AG09319 (cell line): ENCODE measurements at regions not wholly inside any gene's neighbourhood (a gene's known extent, or its start where the extent isn't known, plus 50 kb on each side); places are given as distances from the start of the nearest gene placed in this dataset.

Experiments
- DNase-seq: peaks from one replicate; pipeline ENCODE4 v3.0.0-alpha.2; 2010; ENCODE audit warnings: low read depth; ENCODE audit errors: extremely low read depth
- TF ChIP-seq, protein P1 (sequence below): IDR thresholded peaks from 2 replicates; pipeline ENCODE4 v1.5.1; 2011; ENCODE audit warnings: low read depth, mild to moderate bottlenecking, inconsistent platforms, low read length, moderate library complexity

DNA sequence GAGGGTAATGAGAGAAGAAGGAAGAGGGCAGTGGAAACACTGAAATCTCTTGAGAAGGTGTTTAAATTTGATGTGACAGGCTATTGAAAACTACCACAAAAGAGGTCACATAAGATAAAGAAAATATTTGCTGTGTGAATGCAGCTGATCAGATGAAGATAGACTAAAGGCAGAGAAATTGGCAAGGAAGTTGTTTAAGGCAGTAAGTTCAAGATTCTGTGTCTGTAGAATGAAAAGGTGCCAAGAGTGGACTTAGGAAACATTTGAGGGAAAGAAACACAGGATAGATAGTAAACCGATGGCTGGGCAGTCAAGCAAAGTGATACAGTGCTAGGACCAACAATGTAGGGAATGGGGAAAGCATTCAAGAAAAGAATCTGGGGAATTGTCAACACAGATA is 332.3 kb upstream of the MARCKS start:
- TF ChIP-seq, protein P1, sequence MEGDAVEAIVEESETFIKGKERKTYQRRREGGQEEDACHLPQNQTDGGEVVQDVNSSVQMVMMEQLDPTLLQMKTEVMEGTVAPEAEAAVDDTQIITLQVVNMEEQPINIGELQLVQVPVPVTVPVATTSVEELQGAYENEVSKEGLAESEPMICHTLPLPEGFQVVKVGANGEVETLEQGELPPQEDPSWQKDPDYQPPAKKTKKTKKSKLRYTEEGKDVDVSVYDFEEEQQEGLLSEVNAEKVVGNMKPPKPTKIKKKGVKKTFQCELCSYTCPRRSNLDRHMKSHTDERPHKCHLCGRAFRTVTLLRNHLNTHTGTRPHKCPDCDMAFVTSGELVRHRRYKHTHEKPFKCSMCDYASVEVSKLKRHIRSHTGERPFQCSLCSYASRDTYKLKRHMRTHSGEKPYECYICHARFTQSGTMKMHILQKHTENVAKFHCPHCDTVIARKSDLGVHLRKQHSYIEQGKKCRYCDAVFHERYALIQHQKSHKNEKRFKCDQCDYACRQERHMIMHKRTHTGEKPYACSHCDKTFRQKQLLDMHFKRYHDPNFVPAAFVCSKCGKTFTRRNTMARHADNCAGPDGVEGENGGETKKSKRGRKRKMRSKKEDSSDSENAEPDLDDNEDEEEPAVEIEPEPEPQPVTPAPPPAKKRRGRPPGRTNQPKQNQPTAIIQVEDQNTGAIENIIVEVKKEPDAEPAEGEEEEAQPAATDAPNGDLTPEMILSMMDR, result no peak
- no peak for DNase-seq

DNA sequence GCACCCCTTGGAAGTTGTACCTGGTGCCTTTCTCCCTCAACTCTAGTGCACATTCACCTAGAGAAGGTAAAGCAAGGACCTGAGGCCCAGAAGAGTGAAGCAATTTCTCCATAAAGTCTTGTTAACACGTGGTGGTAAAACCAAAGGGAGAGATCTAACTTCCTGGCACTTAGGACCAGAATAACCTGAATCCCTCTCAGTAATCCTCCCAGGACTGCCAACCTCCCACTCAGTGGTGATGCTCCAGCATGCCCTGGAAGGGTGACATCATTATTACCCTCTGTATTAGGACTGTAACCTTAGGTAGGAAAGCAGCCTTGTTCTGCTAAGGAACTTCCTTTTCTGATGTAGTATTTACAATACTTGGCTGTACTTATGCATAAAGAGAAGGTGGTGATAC is 330.6 kb upstream of the MARCKS start:
- DNase-seq, result no peak
- TF ChIP-seq, protein P1, result no peak

DNA sequence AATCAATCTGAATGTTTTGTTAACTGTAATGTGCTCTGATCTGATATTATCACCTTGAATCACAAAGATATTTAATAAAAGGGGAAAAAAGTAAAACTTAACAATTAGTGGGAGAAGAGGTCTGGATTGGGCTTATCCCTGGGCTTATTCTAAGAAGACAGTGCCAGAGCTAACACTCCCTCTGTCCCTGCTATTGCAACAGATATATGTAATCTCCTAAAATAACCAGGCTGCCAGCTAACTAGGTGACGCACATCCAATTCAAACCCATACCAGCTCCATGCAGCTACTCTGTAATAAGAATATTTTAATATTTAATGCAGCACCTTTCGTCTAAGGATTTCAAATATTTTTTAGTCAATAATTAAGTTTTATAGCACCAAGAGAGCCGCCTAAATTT is 330.1 kb upstream of the MARCKS start:
- TF ChIP-seq, protein P1, result no peak
- DNase-seq, result no peak

DNA sequence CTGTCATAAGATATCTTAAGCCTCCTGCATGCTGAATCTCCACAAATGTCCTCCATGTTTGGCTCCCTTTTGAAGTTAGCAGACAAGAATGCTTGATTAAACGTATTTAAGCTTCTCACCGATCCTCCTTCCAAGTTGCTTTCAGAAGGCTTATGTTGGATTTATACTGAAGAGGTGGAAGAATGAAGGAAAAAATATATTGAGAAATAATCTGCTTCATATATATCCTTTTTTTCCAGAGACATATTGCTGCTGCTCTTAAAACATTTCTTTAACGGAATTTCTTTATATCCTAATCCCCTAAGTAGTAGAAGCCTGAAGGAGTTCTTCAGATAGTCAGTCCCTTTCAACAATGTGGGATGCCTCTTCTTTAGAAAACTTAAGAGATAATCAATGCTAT is 329.0 kb upstream of the MARCKS start:
- TF ChIP-seq, protein P1, result no peak
- no peak for DNase-seq

DNA sequence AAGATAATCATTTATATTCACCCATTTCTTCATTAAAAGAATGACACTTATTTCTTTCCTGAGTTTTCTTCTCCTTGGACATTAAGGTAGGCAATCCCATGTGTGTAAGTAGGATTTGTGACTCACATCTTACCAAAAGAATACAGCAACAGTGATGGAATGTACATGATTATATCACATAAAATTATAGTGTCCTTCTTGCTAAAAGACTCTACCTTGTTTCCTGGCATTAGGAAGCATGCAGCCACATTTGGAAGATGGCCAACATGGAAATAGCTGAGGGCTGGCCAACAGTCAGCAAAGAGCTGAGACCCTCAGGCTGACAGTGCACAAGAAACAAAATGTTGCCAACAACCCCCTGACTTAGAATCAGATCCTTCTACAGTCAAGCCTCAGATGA is 327.9 kb upstream of the MARCKS start:
- DNase-seq, result no peak
- TF ChIP-seq, protein P1, result no peak

DNA sequence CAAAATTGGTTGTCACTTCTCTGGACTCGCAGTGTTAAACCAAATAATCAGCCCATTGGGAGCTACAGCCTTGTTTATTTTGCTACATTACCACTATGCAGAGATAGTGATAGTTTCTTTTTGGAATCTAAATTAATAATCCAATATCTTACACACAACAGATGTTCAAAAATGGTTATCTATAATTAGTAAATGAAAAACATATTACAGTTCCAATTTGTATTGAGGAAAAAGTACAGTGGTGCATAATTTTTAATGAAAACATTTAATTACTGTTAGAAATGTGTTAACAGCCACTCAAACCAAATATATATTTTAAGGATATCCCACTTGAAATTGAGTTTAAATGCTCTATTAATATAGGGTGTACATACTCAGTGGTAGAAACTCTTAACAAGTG is 327.3 kb upstream of the MARCKS start:
- TF ChIP-seq, protein P1, result no peak
- no peak for DNase-seq

DNA sequence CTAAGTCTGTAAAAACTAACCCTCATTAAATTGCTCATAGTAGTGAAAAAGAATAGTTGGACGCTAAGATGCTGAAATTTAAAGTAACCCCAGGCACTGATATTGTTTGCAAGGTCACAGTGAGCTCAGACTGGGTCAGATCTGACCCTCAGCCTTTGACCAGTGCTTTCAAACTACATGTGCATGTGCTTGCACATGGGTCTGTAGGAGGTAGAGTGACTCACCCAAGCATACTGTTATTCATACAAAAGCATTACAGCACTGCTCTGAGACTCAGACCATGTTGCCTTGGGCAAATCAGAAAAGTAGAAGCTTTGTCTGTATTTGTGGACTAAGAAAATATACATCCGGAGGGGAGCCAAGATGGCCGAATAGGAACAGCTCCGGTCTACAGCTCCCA is 326.4 kb upstream of the MARCKS start:
- TF ChIP-seq, protein P1, result no peak
- no peak for DNase-seq
